ENCODE measurements at regions not wholly inside any gene's neighbourhood (a gene's known extent, or its start where the extent isn't known, plus 50 kb on each side); places are given as distances from the start of the nearest gene placed in this dataset.

DNA sequence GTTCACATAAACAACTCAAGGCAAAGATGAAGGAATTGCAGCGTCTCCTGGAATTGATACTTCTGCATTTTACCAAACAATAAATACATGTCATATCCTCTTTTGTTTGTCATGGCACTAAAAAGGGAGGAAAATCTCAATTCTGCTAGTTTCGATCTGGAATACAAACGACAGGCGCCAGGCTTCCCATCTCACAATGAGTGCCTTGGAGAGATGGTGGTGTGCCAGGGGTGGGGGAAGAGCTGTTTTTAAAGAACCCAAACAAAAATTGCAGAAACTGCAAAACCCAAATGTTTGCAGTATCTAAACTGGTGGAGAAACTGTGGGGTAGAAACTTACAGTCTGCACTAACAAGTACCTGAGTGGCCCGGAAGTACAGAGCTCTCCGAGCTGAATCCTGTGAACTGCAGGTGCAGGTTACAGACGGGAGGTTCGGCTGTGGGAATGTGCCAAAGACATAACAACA lies 53.0 kb upstream of the KLF3 start:
- TF ChIP-seq, protein P1, sequence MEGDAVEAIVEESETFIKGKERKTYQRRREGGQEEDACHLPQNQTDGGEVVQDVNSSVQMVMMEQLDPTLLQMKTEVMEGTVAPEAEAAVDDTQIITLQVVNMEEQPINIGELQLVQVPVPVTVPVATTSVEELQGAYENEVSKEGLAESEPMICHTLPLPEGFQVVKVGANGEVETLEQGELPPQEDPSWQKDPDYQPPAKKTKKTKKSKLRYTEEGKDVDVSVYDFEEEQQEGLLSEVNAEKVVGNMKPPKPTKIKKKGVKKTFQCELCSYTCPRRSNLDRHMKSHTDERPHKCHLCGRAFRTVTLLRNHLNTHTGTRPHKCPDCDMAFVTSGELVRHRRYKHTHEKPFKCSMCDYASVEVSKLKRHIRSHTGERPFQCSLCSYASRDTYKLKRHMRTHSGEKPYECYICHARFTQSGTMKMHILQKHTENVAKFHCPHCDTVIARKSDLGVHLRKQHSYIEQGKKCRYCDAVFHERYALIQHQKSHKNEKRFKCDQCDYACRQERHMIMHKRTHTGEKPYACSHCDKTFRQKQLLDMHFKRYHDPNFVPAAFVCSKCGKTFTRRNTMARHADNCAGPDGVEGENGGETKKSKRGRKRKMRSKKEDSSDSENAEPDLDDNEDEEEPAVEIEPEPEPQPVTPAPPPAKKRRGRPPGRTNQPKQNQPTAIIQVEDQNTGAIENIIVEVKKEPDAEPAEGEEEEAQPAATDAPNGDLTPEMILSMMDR (IDR thresholded peaks at IDR 0.05), result no peak
- no peak for TF ChIP-seq POLR2A (IDR thresholded peaks at IDR 0.05)
- no peak overlapping the region for H3K4me3 ChIP-seq (ENCODE audit: low read depth, poor library complexity, severe bottlenecking)
- WGBS, 2 donors, result 46 to 59% methylated on average over 8 of the region's 8 CpGs
- DNase-seq (ENCODE audit: low spot score in 2 of 2), result peak in 1 of 2 donors; percentile 85
- intact Hi-C loops (cut with DNase I; ENCODE audit: low total_unique reads), result no loop called here

DNA sequence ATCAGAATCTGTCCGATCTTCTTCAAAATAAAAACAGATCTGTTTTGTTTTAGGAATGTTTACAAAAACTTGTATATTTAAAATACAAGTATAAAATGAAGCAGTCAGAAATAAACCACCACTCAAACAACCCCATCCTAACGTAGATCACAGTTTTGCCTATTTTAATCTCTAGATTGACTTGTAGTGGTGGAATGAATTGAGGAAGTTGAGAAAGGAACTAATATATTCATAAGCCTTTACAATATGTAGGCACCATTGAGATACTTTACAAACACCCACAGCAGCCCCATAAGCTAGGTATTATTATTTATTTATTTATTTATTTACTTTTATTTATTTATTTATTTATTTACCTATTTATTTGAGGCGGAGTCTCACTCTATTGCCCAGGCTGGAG lies 52.3 kb upstream of the KLF3 start:
- no peak for DNase-seq (ENCODE audit: low spot score in 2 of 2)
- intact Hi-C loops (cut with DNase I; ENCODE audit: low total_unique reads), result no loop called here
- H3K4me3 ChIP-seq (ENCODE audit: low read depth, poor library complexity, severe bottlenecking), result no peak overlapping the region
- TF ChIP-seq POLR2A (IDR thresholded peaks at IDR 0.05), result no peak
- TF ChIP-seq, protein P1 (IDR thresholded peaks at IDR 0.05), result no peak
- 78 to 86% methylated on average over 3 of the region's 3 CpGs for WGBS, 2 donors

DNA sequence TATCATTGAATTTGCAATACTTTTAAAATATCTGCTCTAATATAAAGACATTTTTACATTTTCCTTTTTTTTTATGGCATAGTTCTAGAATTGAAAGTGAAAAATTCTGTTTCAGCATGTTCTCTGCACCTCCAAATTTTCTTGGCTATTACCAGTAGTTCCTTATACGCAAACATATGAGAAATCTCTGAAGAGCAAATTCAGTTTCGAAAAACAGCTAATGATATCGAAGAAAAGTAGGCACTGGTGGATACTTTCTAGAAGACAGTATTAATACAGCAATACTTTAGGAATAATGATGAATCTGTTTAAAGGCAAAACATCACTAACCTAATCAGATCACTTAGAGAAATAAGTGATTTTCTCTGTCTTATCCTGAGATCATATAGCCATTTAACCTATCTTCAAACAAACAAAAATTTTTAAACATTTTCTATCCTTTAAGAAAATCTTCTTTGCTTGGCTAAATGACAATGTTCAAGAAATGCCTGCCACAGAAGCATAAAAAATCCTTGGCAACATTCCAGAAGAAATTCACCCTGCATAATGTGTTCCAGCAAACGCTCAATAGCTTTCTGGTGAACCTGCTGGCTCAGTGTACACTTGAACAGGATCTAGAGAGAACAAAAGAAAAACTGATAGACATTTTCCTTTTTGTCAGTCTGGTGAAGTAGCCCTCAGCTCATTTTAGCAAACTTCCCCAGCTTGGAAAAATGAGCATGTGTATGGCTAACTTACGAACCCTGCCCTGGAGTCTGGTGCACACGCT lies 51.2 kb upstream of the KLF3 start:
- no peak overlapping the region for H3K4me3 ChIP-seq (ENCODE audit: low read depth, poor library complexity, severe bottlenecking)
- no peak for TF ChIP-seq POLR2A (IDR thresholded peaks at IDR 0.05)
- TF ChIP-seq, protein P1 (IDR thresholded peaks at IDR 0.05), result no peak
- 57 to 58% methylated on average over 6 of the region's 6 CpGs for WGBS, 2 donors
- DNase-seq (ENCODE audit: low spot score in 2 of 2), result peak in 1 of 2 donors; percentile 40
- intact Hi-C loops (cut with DNase I; ENCODE audit: low total_unique reads), result no loop called here
